Heart right ventricle (tissue), 16 donors: ENCODE measurements at regions not wholly inside any gene's neighbourhood (a gene's known extent, or its start where the extent isn't known, plus 50 kb on each side); places are given as distances from the start of the nearest gene placed in this dataset.

ENCODE experiments used
- ATAC-seq, 8 donors: fragments of 200-7000 bp; cut with Tn5 transposase; one replicate each; pipeline ENCODE4 v1.9.1; 2020; ENCODE audit warnings: mild to moderate bottlenecking in 8 of 8, moderate library complexity in 8 of 8, moderate number of reproducible peaks in 1 of 8
- DNase-seq, 2 donors: peaks; one replicate each; pipeline ENCODE4 v3.0.0-alpha.2; 2020
- H3K27ac ChIP-seq, 10 donors: fragments of 200-600 bp; sonication (generic) in 2 of 10; one replicate each; pipeline versions ENCODE4 v1.5.0 to v1.8.0; 2020 to 2022; ENCODE audit warnings: mild to moderate bottlenecking in 3 of 10
- H3K27me3 ChIP-seq, 7 donors: fragments of 200-600 bp; one replicate each; pipeline ENCODE4 v1.8.0; 2021 to 2022; ENCODE audit warnings: mild to moderate bottlenecking in 2 of 7
- H3K36me3 ChIP-seq, 9 donors: fragments of 200-600 bp; sonication (generic) in 1 of 9; one replicate each; pipeline versions ENCODE4 v1.5.0 to v1.8.0; 2020 to 2022; ENCODE audit warnings: mild to moderate bottlenecking in 2 of 9
- H3K4me1 ChIP-seq, 9 donors: fragments of 200-600 bp; sonication (generic) in 1 of 9; one replicate each; pipeline versions ENCODE4 v1.5.0 to v1.8.0; 2020 to 2022; ENCODE audit warnings: mild to moderate bottlenecking in 4 of 9
- H3K4me3 ChIP-seq, 10 donors: fragments of 200-600 bp; sonication (generic) in 2 of 10; one replicate each; pipeline versions ENCODE4 v1.5.0 to v1.8.0; 2020 to 2022; ENCODE audit warnings: mild to moderate bottlenecking in 7 of 10, moderate library complexity in 2 of 10
- H3K9me3 ChIP-seq, 11 donors: fragments of 200-600 bp in 10 of 11; sonication (generic) in 2 of 11; one replicate each; pipeline versions ENCODE4 v1.5.0 to v1.8.0; 2013 to 2022; ENCODE audit warnings: mild to moderate bottlenecking in 2 of 11, control low read depth in 1 of 11, moderate library complexity in 1 of 11
- WGBS, 2 donors: extraction: QIAGEN DNeasy Blood & Tissue Kit; methylation state at CpG; one replicate each; pipeline ENCODE4 v1.1.7; 2013; ENCODE audit warnings: inconsistent platforms in 1 of 2; 5-methylcytosine and 5-hydroxymethylcytosine counted together
- intact Hi-C, 10 donors: fragments of 100-400 bp; cut with DNase I; formaldehyde crosslinking; loops; one replicate each; pipeline versions ENCODE4 v1.11.1 to v1.14.2; 2022
- TF ChIP-seq, protein P1 (sequence below), 9 donors: fragments of 200-600 bp; sonication (generic) in 2 of 9; IDR thresholded peaks; one replicate each; pipeline versions ENCODE4 v1.5.0 to v1.8.0; 2021 to 2022; ENCODE audit warnings: antibody characterized with exemption in 9 of 9, mild to moderate bottlenecking in 5 of 9, moderate library complexity in 1 of 9
- donor health status: Arrhythmogenic right ventricular cardiomyopathy.
- donor health status: ischemic (EF 13 %, LVEDD 7.1; RV severe dilation, severe dysfunction).
- donor health status: healthy with polysubstance abuse.
- donor health status: DM: no; HTN: yes; CAD: no.
- donor health status: DM: no; HTN: no; CAD: no.
- donor health status: ischemic (EF 25% LVEDD 6.9; RV normal size, moderate dysfunction).
- donor health status: ischemic (EF 25% LVEDD 5.7; RV mildly dilated, moderate dysfunction).
- donor health status: healthy.
- donor health status: DM: yes; HTN: yes; CAD: no.
- donor health status: Ischemic cardiomyopathy.
- donor health status: ischemic (EF 35%, LVEDD 5.7; RV mildly dilated, moderate dysfunction).
- donor health status: nonischemic (EF 11% LVEDD 7.7; RV severe dilation, severe dysfunction).
- donor health status: DM: yes; HTN: yes; CAD: no.
- donor health status: PGD.
- donor health status: ischemic (EF 29% LVEDD 5.4; RV normal size, mild dysfunction).
- donor health status: nonischemic (EF 23%, LVEDD 6.1; RV moderate dilation, normal function).

- 79 to 80% methylated on average over 7 of the region's 7 CpGs for whole genome bisulfite sequencing, 2 donors
- H3K4me1 ChIP-seq: no peaks in the 10 kb centered on the region
- H3K36me3 ChIP-seq: no peaks in the 10 kb centered on the region
- no peak overlapping the region for H3K4me3 ChIP-seq
- H3K27ac ChIP-seq: no peak overlapping the region
- TF ChIP-seq, protein P1, sequence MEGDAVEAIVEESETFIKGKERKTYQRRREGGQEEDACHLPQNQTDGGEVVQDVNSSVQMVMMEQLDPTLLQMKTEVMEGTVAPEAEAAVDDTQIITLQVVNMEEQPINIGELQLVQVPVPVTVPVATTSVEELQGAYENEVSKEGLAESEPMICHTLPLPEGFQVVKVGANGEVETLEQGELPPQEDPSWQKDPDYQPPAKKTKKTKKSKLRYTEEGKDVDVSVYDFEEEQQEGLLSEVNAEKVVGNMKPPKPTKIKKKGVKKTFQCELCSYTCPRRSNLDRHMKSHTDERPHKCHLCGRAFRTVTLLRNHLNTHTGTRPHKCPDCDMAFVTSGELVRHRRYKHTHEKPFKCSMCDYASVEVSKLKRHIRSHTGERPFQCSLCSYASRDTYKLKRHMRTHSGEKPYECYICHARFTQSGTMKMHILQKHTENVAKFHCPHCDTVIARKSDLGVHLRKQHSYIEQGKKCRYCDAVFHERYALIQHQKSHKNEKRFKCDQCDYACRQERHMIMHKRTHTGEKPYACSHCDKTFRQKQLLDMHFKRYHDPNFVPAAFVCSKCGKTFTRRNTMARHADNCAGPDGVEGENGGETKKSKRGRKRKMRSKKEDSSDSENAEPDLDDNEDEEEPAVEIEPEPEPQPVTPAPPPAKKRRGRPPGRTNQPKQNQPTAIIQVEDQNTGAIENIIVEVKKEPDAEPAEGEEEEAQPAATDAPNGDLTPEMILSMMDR (IDR thresholded peaks at IDR 0.05): no peak
- no peaks in the 10 kb centered on the region for H3K9me3 ChIP-seq
- ATAC-seq (no peak), DNase-seq (no peak)
- intact Hi-C loops: no loop called here
- H3K27me3 ChIP-seq: peaks cover 0 to 10% (median 2%) of the 10 kb centered on the region in 7 donors
These were observed 146.8 kb upstream of the LARGE1 start for GRCh38 chr22:34067031-34067430.

GRCh38 chr22:34068001-34068400 is 147.7 kb upstream of the LARGE1 start:
- Histone ChIP-seq H3K27ac (no peak overlapping the region), H3K4me3 (no peak overlapping the region), H3K27me3 (peaks cover 0 to 10% (median 2%) of the 10 kb centered on the region in 7 donors), H3K36me3 (no peaks in the 10 kb centered on the region), H3K4me1 (no peaks in the 10 kb centered on the region), H3K9me3 (no peaks in the 10 kb centered on the region)
- DNase-seq (no peak), ATAC-seq (no peak)
- intact Hi-C loops: no loop called here
- TF ChIP-seq, protein P1 (IDR thresholded peaks at IDR 0.05): no peak
- 45 to 89% methylated on average over 2 of the region's 2 CpGs for WGBS, 2 donors

DNA sequence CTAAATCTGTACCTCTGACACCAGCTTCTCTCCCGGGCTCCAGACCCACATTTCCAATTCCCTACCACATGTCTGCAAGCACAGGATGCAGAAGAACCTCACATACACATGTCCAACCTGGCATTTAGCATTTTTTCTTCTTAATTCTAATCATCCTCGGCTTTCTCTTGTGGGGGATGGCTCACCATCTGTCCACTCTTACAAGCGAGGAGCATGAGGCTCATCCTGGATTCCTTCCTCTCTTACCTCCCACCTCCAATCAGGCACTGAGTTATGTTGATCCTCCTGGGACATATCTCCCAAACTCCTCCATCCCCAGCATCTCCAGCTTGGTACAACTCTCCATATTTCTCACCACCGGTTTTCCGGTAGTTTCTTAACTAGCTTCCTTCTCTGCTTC is 149.8 kb upstream of the LARGE1 start:
- TF ChIP-seq, protein P1 (IDR thresholded peaks at IDR 0.05): no peak

GRCh38 chr22:34070531-34070930 is 150.3 kb upstream of the LARGE1 start:
- Histone ChIP-seq H3K27ac (no peak overlapping the region), H3K9me3 (no peaks in the 10 kb centered on the region), H3K4me3 (no peak overlapping the region), H3K4me1 (no peaks in the 10 kb centered on the region), H3K27me3 (peaks cover 0 to 10% (median 2%) of the 10 kb centered on the region in 7 donors), H3K36me3 (no peaks in the 10 kb centered on the region)
- intact Hi-C loops: loop anchor here in 1 of 10 donors (10.0 kb wide), 2 partner anchors 56 to 64 kb away; no protein-coding TSS in a partner anchor
- DNase-seq: no peak
- ATAC-seq: no peak
- TF ChIP-seq, protein P1 (IDR thresholded peaks at IDR 0.05): no peak
- WGBS, 2 donors: 66 to 77% methylated on average over 3 of the region's 3 CpGs

More for the DNA sequence above, 149.8 kb upstream of the LARGE1 start:
- Histone ChIP-seq H3K27ac (no peak overlapping the region), H3K4me1 (no peaks in the 10 kb centered on the region), H3K27me3 (peaks cover 0 to 10% (median 2%) of the 10 kb centered on the region in 7 donors), H3K9me3 (no peaks in the 10 kb centered on the region), H3K36me3 (no peaks in the 10 kb centered on the region), H3K4me3 (no peak overlapping the region)
- no peak for DNase-seq
- 64 to 71% methylated on average over 5 of the region's 5 CpGs for WGBS, 2 donors
- no peak for ATAC-seq
- intact Hi-C loops: loop anchor here in 1 of 10 donors (10.0 kb wide), 2 partner anchors 55 to 65 kb away; no protein-coding TSS in a partner anchor
